IMR-90 (cell line): ENCODE measurements at regions not wholly inside any gene's neighbourhood (a gene's known extent, or its start where the extent isn't known, plus 50 kb on each side); places are given as distances from the start of the nearest gene placed in this dataset.
A peak's percentile ranks its signal among the peaks of the same experiment; 100 is the strongest.

ENCODE experiments used
- ATAC-seq: fragments of 200-7000 bp; cut with Tn5 transposase; 2 replicates; pipeline ENCODE4 v1.9.1; 2020; ENCODE audit warnings: low read depth, mild to moderate bottlenecking, moderate library complexity
- BruUV-seq: library from RNA; stranded (reverse); fragments of 400-500 nt; replicated peaks from 2 replicates; lab custom pipeline; 2021; lab: Mats Ljungman, UMichigan
- CTCF ChIA-PET: fragments of 300-600 bp; formaldehyde crosslinking; extraction: SDS; loops from one replicate; lab custom pipeline; 2021; ENCODE audit warnings: antibody characterized with exemption; lab: Yijun Ruan, JAX
- POLR2A ChIA-PET: fragments of 300-600 bp; sonication (Branson Sonifier 250); formaldehyde crosslinking; loops from one replicate; lab custom pipeline; 2022; ENCODE audit warnings: antibody characterized with exemption; ENCODE audit not compliant: unreplicated experiment; lab: Charles Lee
- DNase-seq: peaks from one replicate; pipeline ENCODE4 v3.0.0; 2013
- H2AFZ ChIP-seq: replicated peaks from 2 replicates; pipeline ENCODE3; 2013; ENCODE audit warnings: low read length, mild to moderate bottlenecking; ENCODE audit not compliant: poor library complexity
- H2AK5ac ChIP-seq: 2 replicates; pipeline ENCODE4 v1.6.1; 2013; ENCODE audit warnings: low read depth, low read length, inconsistent platforms
- H2AK9ac ChIP-seq: replicated peaks from 2 replicates; pipeline ENCODE3; 2013; ENCODE audit warnings: mild to moderate bottlenecking, low read depth, low read length, moderate library complexity; ENCODE audit not compliant: poor library complexity
- H2BK120ac ChIP-seq: 2 replicates; pipeline ENCODE4 v1.6.1; 2013; ENCODE audit warnings: low read depth, low read length, inconsistent platforms
- H2BK15ac ChIP-seq: 3 replicates; pipeline ENCODE4 v1.6.1; 2013; ENCODE audit warnings: low read depth, low read length, inconsistent platforms
- H2BK20ac ChIP-seq: 2 replicates; pipeline ENCODE4 v1.6.1; 2013; ENCODE audit warnings: low read depth, mild to moderate bottlenecking, inconsistent platforms, low read length, moderate library complexity
- H2BK5ac ChIP-seq: 2 replicates; pipeline ENCODE4 v1.6.1; 2013; ENCODE audit warnings: mild to moderate bottlenecking, low read depth, low read length, inconsistent platforms; ENCODE audit not compliant: poor library complexity, severe bottlenecking
- H3K14ac ChIP-seq: replicated peaks from 2 replicates; pipeline ENCODE4 v1.6.1; 2013; ENCODE audit warnings: low read depth, low read length, inconsistent platforms
- H3K18ac ChIP-seq: 2 replicates; pipeline ENCODE4 v1.6.1; 2013; ENCODE audit warnings: low read depth, low read length, control low read depth
- H3K23ac ChIP-seq: 2 replicates; pipeline ENCODE4 v1.6.1; 2013; ENCODE audit warnings: low read depth, low read length, inconsistent platforms
- H3K27ac ChIP-seq: 2 replicates; pipeline ENCODE4 v1.5.1; 2013; ENCODE audit warnings: mild to moderate bottlenecking, control low read depth, low read length; ENCODE audit not compliant: insufficient read depth
- H3K27me3 ChIP-seq: 2 replicates; pipeline ENCODE4 v1.6.1; 2013; ENCODE audit warnings: low read length; ENCODE audit not compliant: control insufficient read depth, insufficient read depth
- H3K36me3 ChIP-seq: 2 replicates; pipeline ENCODE4 v1.6.1; 2013; ENCODE audit warnings: low read length, mixed read lengths; ENCODE audit not compliant: control insufficient read depth, insufficient read depth
- H3K4ac ChIP-seq: 2 replicates; pipeline ENCODE4 v1.6.1; 2013; ENCODE audit warnings: low read depth, low read length, inconsistent platforms
- H3K4me1 ChIP-seq: 2 replicates; pipeline ENCODE4 v1.6.1; 2013; ENCODE audit warnings: low read length, mixed read lengths; ENCODE audit not compliant: control insufficient read depth, insufficient read depth
- H3K4me2 ChIP-seq: 2 replicates; pipeline ENCODE4 v1.6.1; 2013; ENCODE audit warnings: low read depth, mild to moderate bottlenecking, control low read depth, low read length, moderate library complexity
- H3K4me3 ChIP-seq: 2 replicates; pipeline ENCODE4 v1.5.1; 2013; ENCODE audit warnings: low read depth, mild to moderate bottlenecking, control low read depth, low read length, moderate library complexity; ENCODE audit not compliant: insufficient read depth
- H3K56ac ChIP-seq: 2 replicates; pipeline ENCODE4 v1.6.1; 2013; ENCODE audit warnings: low read length, inconsistent platforms; ENCODE audit not compliant: insufficient read depth; ENCODE audit errors: extremely low read depth
- H3K79me1 ChIP-seq, 2 experiments: 2 replicates each; pipeline ENCODE4 v1.6.1; 2013; ENCODE audit warnings: low read length in 2 of 2, inconsistent platforms in 1 of 2, low read depth in 1 of 2
- H3K9ac ChIP-seq: 2 replicates; pipeline ENCODE4 v1.6.1; 2013; ENCODE audit warnings: low read depth, low read length, control low read depth
- H3K9me1 ChIP-seq: 2 replicates; pipeline ENCODE4 v1.6.1; 2013; ENCODE audit warnings: low read length, inconsistent platforms; ENCODE audit not compliant: insufficient read depth
- H3K9me3 ChIP-seq: 2 replicates; pipeline ENCODE4 v1.6.1; 2013; ENCODE audit warnings: low read length; ENCODE audit not compliant: control insufficient read depth, insufficient read depth
- H4K20me1 ChIP-seq: 2 replicates; pipeline ENCODE4 v1.6.1; 2013; ENCODE audit warnings: low read length, inconsistent platforms; ENCODE audit not compliant: insufficient read depth
- H4K5ac ChIP-seq: 2 replicates; pipeline ENCODE4 v1.6.1; 2013; ENCODE audit warnings: mild to moderate bottlenecking, low read depth, low read length, control low read depth
- H4K8ac ChIP-seq, 2 experiments: 2 replicates each; pipeline ENCODE4 v1.6.1; 2013; ENCODE audit warnings: low read depth in 2 of 2, low read length in 2 of 2, control low read depth in 1 of 2, inconsistent platforms in 1 of 2
- H4K91ac ChIP-seq: 2 replicates; pipeline ENCODE4 v1.6.1; 2013; ENCODE audit warnings: low read depth, low read length, inconsistent platforms; ENCODE audit not compliant: insufficient read depth
- BHLHE40 ChIP-seq: fragments of 150-350 bp; IDR thresholded peaks from 2 replicates; pipeline ENCODE4 v1.6.1; 2016; ENCODE audit warnings: mild to moderate bottlenecking, low read depth, low read length
- CEBPB ChIP-seq: IDR thresholded peaks from 2 replicates; pipeline ENCODE4 v1.6.1; 2012; ENCODE audit warnings: low read depth, low read length, improper control_type of control experiment
- CTCF ChIP-seq: conservative IDR thresholded peaks from 2 replicates; pipeline ENCODE4 v1.5.1; 2012; ENCODE audit warnings: mild to moderate bottlenecking, low read depth, low read length, improper control_type of control experiment
- ELK1 ChIP-seq: fragments of 150-350 bp; IDR thresholded peaks from 2 replicates; pipeline ENCODE4 v1.6.1; 2016; ENCODE audit warnings: low read depth, mild to moderate bottlenecking, low read length, moderate library complexity, borderline replicate concordance
- FOS ChIP-seq: fragments of 150-350 bp; IDR thresholded peaks from 2 replicates; pipeline ENCODE4 v1.6.1; 2016; ENCODE audit warnings: low read depth, low read length
- MXI1 ChIP-seq: IDR thresholded peaks from 2 replicates; pipeline ENCODE4 v1.6.1; 2012; ENCODE audit warnings: low read depth, mild to moderate bottlenecking, low read length, moderate library complexity, borderline replicate concordance
- NFE2L2 ChIP-seq: fragments of 150-350 bp; IDR thresholded peaks from 2 replicates; pipeline ENCODE4 v1.6.1; 2016; ENCODE audit warnings: low read depth, mild to moderate bottlenecking, low read length
- POLR2A ChIP-seq: IDR thresholded peaks from 2 replicates; pipeline ENCODE4 v1.6.1; 2012; ENCODE audit warnings: mild to moderate bottlenecking, low read depth, low read length
- RAD21 ChIP-seq: IDR thresholded peaks from 2 replicates; pipeline ENCODE4 v1.6.1; 2012; ENCODE audit warnings: low read length, improper control_type of control experiment
- RCOR1 ChIP-seq: IDR thresholded peaks from 2 replicates; pipeline ENCODE4 v1.6.1; 2012; ENCODE audit warnings: mild to moderate bottlenecking, low read length, improper control_type of control experiment; ENCODE audit not compliant: insufficient replicate concordance
- RFX5 ChIP-seq: IDR thresholded peaks from 2 replicates; pipeline ENCODE4 v1.8.0; 2012; ENCODE audit warnings: low read depth, mild to moderate bottlenecking, low read length, moderate library complexity
- SMC3 ChIP-seq: fragments of 150-350 bp; IDR thresholded peaks from 2 replicates; pipeline ENCODE4 v1.6.1; 2016; ENCODE audit warnings: low read depth, mild to moderate bottlenecking, antibody characterized with exemption, low read length, moderate library complexity
- dilution Hi-C: fragments of 300-500 bp; cut with HindIII; formaldehyde crosslinking; loops from one replicate; pipeline ENCODE4 v1.14.3; 2018; ENCODE audit warnings: low sequenced_read_pairs; ENCODE audit not compliant: unreplicated experiment
- in situ Hi-C: fragments of 300-500 bp; cut with MboI; formaldehyde crosslinking; loops from 3 replicates; pipeline ENCODE4 v1.14.3; 2019; ENCODE audit warnings: low sequenced_read_pairs, inconsistent platforms, mixed read lengths
- intact Hi-C: fragments of 100-400 bp; cut with micrococcal nuclease; formaldehyde crosslinking; loops from 2 replicates; pipeline ENCODE4 v1.10.0; 2022

GRCh38 chr5:57749396-57749795 is 266.8 kb upstream of the ACTBL2 start:
- H3K79me1 ChIP-seq = no peaks in the 10 kb centered on the region
- H2AFZ ChIP-seq = no peak overlapping the region
- no peak overlapping the region for H3K56ac ChIP-seq
- H2AK5ac ChIP-seq = no peak overlapping the region; the same call in 1 of the 2 replicates
- no peaks in the 10 kb centered on the region for H3K9me1 ChIP-seq
- no peak overlapping the region for H3K4me3 ChIP-seq
- H3K4me1 ChIP-seq = peaks cover 12% of the 10 kb centered on the region
- no peaks in the 10 kb centered on the region for H3K36me3 ChIP-seq
- no peak overlapping the region for H2BK120ac ChIP-seq
- POLR2A ChIA-PET = no interaction called here
- no peaks in the 10 kb centered on the region for H3K27me3 ChIP-seq
- no peak overlapping the region for H3K23ac ChIP-seq
- no peak overlapping the region for H2BK20ac ChIP-seq
- no peak overlapping the region for H3K14ac ChIP-seq
- H3K9me3 ChIP-seq = no peaks in the 10 kb centered on the region
- no peak overlapping the region for H3K27ac ChIP-seq
- no peak overlapping the region for H4K8ac ChIP-seq
- dilution Hi-C loops = no loop called here
- in situ Hi-C loops = no loop called here
- H3K18ac ChIP-seq = no peak overlapping the region; the same call in 1 of the 2 replicates
- no peak overlapping the region for H2BK15ac ChIP-seq
- TF ChIP-seq FOS (no peak), NFE2L2 (no peak), RAD21 (no peak), MXI1 (no peak), CEBPB (no peak), POLR2A (no peak), RFX5 (no peak), RCOR1 (no peak), ELK1 (no peak), CTCF (no peak), BHLHE40 (no peak), SMC3 (no peak)
- H3K4ac ChIP-seq = no peak overlapping the region
- no peak overlapping the region for H2BK5ac ChIP-seq
- H4K20me1 ChIP-seq = no peaks in the 10 kb centered on the region
- no peak overlapping the region for H4K91ac ChIP-seq
- ATAC-seq = no peak
- peak; percentile 41 for DNase-seq
- CTCF ChIA-PET = interaction anchor here (0.7 kb wide), 1 partner anchor 17 kb away, joined by 3 read pairs; no protein-coding TSS in a partner anchor
- no peak overlapping the region for H2AK9ac ChIP-seq
- no peak overlapping the region for H3K9ac ChIP-seq
- no peak overlapping the region for H4K5ac ChIP-seq
- no peak overlapping the region for H3K4me2 ChIP-seq
- no TSS peak for BruUV-seq
- intact Hi-C loops = no loop called here
